K562 (cell line): ENCODE measurements at regions not wholly inside any gene's neighbourhood (a gene's known extent, or its start where the extent isn't known, plus 50 kb on each side); places are given as distances from the start of the nearest gene placed in this dataset.

Source experiments
- TF ChIP-seq, protein P1 (sequence below): fragments of 450-650 bp; IDR thresholded peaks from 2 replicates; pipeline ENCODE4 v1.6.1; 2016; ENCODE audit warnings: mild to moderate bottlenecking, moderate library complexity

DNA sequence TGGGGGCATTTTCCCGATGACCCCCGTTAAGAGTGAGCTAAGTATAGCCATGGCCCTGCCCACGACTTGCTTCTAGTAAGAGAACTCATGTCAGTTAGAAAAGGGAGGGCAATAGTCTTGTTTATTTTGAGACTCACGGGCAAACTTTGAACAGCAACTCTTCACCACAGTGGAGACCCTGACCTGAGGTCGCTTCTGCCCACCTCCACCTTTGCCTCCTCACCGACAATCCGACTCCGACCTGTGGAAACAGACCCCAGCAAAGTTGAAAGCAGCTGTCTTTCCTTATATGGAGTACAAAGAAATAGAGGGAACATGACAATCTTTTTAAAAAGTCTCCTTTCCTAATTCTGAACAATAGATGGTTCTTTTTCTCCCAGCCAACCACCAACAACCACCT lies 155.0 kb upstream of the GCFC2 start (continued):
- TF ChIP-seq, protein P1, sequence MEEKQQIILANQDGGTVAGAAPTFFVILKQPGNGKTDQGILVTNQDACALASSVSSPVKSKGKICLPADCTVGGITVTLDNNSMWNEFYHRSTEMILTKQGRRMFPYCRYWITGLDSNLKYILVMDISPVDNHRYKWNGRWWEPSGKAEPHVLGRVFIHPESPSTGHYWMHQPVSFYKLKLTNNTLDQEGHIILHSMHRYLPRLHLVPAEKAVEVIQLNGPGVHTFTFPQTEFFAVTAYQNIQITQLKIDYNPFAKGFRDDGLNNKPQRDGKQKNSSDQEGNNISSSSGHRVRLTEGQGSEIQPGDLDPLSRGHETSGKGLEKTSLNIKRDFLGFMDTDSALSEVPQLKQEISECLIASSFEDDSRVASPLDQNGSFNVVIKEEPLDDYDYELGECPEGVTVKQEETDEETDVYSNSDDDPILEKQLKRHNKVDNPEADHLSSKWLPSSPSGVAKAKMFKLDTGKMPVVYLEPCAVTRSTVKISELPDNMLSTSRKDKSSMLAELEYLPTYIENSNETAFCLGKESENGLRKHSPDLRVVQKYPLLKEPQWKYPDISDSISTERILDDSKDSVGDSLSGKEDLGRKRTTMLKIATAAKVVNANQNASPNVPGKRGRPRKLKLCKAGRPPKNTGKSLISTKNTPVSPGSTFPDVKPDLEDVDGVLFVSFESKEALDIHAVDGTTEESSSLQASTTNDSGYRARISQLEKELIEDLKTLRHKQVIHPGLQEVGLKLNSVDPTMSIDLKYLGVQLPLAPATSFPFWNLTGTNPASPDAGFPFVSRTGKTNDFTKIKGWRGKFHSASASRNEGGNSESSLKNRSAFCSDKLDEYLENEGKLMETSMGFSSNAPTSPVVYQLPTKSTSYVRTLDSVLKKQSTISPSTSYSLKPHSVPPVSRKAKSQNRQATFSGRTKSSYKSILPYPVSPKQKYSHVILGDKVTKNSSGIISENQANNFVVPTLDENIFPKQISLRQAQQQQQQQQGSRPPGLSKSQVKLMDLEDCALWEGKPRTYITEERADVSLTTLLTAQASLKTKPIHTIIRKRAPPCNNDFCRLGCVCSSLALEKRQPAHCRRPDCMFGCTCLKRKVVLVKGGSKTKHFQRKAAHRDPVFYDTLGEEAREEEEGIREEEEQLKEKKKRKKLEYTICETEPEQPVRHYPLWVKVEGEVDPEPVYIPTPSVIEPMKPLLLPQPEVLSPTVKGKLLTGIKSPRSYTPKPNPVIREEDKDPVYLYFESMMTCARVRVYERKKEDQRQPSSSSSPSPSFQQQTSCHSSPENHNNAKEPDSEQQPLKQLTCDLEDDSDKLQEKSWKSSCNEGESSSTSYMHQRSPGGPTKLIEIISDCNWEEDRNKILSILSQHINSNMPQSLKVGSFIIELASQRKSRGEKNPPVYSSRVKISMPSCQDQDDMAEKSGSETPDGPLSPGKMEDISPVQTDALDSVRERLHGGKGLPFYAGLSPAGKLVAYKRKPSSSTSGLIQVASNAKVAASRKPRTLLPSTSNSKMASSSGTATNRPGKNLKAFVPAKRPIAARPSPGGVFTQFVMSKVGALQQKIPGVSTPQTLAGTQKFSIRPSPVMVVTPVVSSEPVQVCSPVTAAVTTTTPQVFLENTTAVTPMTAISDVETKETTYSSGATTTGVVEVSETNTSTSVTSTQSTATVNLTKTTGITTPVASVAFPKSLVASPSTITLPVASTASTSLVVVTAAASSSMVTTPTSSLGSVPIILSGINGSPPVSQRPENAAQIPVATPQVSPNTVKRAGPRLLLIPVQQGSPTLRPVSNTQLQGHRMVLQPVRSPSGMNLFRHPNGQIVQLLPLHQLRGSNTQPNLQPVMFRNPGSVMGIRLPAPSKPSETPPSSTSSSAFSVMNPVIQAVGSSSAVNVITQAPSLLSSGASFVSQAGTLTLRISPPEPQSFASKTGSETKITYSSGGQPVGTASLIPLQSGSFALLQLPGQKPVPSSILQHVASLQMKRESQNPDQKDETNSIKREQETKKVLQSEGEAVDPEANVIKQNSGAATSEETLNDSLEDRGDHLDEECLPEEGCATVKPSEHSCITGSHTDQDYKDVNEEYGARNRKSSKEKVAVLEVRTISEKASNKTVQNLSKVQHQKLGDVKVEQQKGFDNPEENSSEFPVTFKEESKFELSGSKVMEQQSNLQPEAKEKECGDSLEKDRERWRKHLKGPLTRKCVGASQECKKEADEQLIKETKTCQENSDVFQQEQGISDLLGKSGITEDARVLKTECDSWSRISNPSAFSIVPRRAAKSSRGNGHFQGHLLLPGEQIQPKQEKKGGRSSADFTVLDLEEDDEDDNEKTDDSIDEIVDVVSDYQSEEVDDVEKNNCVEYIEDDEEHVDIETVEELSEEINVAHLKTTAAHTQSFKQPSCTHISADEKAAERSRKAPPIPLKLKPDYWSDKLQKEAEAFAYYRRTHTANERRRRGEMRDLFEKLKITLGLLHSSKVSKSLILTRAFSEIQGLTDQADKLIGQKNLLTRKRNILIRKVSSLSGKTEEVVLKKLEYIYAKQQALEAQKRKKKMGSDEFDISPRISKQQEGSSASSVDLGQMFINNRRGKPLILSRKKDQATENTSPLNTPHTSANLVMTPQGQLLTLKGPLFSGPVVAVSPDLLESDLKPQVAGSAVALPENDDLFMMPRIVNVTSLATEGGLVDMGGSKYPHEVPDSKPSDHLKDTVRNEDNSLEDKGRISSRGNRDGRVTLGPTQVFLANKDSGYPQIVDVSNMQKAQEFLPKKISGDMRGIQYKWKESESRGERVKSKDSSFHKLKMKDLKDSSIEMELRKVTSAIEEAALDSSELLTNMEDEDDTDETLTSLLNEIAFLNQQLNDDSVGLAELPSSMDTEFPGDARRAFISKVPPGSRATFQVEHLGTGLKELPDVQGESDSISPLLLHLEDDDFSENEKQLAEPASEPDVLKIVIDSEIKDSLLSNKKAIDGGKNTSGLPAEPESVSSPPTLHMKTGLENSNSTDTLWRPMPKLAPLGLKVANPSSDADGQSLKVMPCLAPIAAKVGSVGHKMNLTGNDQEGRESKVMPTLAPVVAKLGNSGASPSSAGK, result no peak
